SK-N-MC (cell line): ENCODE measurements at regions not wholly inside any gene's neighbourhood (a gene's known extent, or its start where the extent isn't known, plus 50 kb on each side); places are given as distances from the start of the nearest gene placed in this dataset.

ENCODE experiments used
- EZH2 ChIP-seq: fragments of 200-600 bp; sonication (generic); IDR thresholded peaks from one replicate; pipeline ENCODE4 v1.6.1; 2017; ENCODE audit warnings: antibody characterized with exemption
- FOXP2 ChIP-seq: optimal IDR thresholded peaks from 2 replicates; pipeline ENCODE3; 2011; ENCODE audit warnings: mild to moderate bottlenecking, moderate library complexity; ENCODE audit not compliant: insufficient read depth; ENCODE audit errors: extremely low read length, control extremely low read depth
- POLR2AphosphoS5 ChIP-seq: IDR thresholded peaks from 2 replicates; pipeline ENCODE4 v1.6.1; 2012; ENCODE audit warnings: mild to moderate bottlenecking, low read depth, low read length, borderline replicate concordance

DNA sequence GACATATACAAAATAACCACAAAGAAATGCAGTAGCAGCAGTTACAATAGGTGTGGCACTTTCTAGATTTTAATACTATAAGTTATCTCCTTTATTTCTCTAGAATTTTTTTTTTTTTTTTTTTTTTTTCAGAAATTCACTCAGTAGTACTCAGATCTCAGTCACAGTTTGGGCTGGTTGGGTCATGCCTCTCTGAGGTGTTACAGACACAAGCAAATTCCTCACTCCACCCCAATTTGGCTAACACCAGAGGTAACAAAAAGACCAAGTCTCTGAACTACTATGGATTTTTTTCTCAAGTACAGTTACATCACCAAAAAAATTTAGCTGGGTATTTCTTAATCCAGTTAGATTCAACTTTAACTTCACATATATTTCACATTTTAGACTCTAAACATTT, 985.1 kb upstream of the LRRN3 start:
- TF ChIP-seq EZH2 (no peak), POLR2AphosphoS5 (no peak), FOXP2 (no peak)
